ENCODE measurements at regions not wholly inside any gene's neighbourhood (a gene's known extent, or its start where the extent isn't known, plus 50 kb on each side); places are given as distances from the start of the nearest gene placed in this dataset.
"Not testable (repeated sequence)": the region's sequence is repeated elsewhere in the genome, so short reads cannot be mapped to it uniquely, and the experiment has no call there.

- 52% methylated on average over 2 of the region's 2 CpGs for WGBS (ENCODE audit: insufficient coverage, low coverage, low lambda C conversion rate, missing lambda C conversion rate)
- Histone ChIP-seq H3K4me1 (no peaks in the 10 kb centered on the region), H3K27me3 (no peaks in the 10 kb centered on the region), H3K36me3 (no peaks in the 10 kb centered on the region), H3K27ac (no peak overlapping the region), H3K9me3 (no peaks in the 10 kb centered on the region), H3K4me3 (no peak overlapping the region)
- no peak for ATAC-seq
- TF ChIP-seq CTCF (IDR thresholded peaks at IDR 0.05) (no peak), POLR2A (IDR thresholded peaks at IDR 0.05) (no peak)
- intact Hi-C loops (cut with DNase I), result no loop called here
- DNase-seq, result no peak
Measured at GRCh38 chr18:35836932-35837331, 135.5 kb upstream of the RMP24 start.

DNA sequence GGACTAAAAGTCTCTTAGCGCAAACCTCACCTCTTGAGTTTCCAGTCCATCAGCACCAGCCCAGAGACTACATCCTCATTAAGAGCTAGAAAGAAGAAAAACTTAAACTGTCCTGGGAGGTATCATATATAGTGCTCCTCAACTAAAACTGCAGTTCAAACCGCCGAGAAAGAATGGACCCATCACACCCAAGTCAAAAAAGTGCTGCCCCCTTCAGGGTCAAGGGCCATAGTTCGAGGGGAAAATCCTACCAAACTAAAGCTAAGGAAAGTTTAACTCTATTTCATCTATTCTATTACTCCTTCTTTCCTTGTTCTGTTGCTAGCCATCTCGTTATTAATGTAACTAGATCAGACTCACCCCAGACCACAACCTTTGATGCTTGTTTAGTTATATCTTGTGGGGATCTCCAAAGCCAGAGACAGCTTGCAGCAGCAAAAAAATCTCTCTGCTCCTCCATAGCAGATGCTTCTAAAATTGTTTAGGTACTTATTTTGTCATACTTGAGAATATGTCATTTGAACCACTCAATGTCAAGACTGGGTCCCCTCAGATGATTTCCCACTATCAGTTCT lies 134.5 kb upstream of the RMP24 start:
- H3K36me3 ChIP-seq, result no peaks in the 10 kb centered on the region
- DNase-seq, result no peak
- no peak for ATAC-seq
- no peaks in the 10 kb centered on the region for H3K27me3 ChIP-seq
- no peak for TF ChIP-seq POLR2A (IDR thresholded peaks at IDR 0.05)
- no peak for TF ChIP-seq CTCF (IDR thresholded peaks at IDR 0.05)
- 48% methylated on average over 4 of the region's 5 CpGs for WGBS (ENCODE audit: insufficient coverage, low coverage, low lambda C conversion rate, missing lambda C conversion rate)
- H3K4me1 ChIP-seq, result no peaks in the 10 kb centered on the region
- H3K4me3 ChIP-seq, result no peak overlapping the region
- no peak overlapping the region for H3K27ac ChIP-seq
- intact Hi-C loops (cut with DNase I), result no loop called here
- no peaks in the 10 kb centered on the region for H3K9me3 ChIP-seq

DNA sequence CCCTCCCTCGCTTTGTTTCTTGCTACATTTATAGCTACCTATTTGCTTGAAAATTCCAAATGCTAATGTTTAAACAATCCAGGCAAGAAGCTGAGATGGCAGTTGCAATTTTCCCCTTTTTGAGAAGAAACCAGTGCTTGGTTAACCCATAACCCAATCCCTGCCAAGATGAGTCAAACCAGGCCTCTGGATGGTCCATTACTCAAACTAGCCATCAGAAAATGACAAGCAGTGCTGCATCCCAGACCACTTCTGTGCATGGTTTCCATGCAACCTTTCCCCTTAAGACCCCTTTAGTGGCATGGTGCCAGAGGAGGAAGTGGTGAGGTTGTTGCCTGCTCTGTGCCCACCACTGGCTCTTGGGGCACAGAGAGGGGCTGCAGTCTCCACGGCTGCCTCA lies 131.2 kb upstream of the RMP24 start:
- intact Hi-C loops (cut with DNase I), result no loop called here
- 56% methylated on average over 1 of the region's 2 CpGs for WGBS (ENCODE audit: insufficient coverage, low coverage, low lambda C conversion rate, missing lambda C conversion rate)
- Histone ChIP-seq H3K9me3 (no peaks in the 10 kb centered on the region), H3K36me3 (no peaks in the 10 kb centered on the region), H3K4me3 (no peak overlapping the region), H3K27ac (no peak overlapping the region), H3K27me3 (no peaks in the 10 kb centered on the region), H3K4me1 (no peaks in the 10 kb centered on the region)
- DNase-seq (no peak), ATAC-seq (no peak)
- TF ChIP-seq CTCF (IDR thresholded peaks at IDR 0.05), result no peak
- no peak for TF ChIP-seq POLR2A (IDR thresholded peaks at IDR 0.05)

DNA sequence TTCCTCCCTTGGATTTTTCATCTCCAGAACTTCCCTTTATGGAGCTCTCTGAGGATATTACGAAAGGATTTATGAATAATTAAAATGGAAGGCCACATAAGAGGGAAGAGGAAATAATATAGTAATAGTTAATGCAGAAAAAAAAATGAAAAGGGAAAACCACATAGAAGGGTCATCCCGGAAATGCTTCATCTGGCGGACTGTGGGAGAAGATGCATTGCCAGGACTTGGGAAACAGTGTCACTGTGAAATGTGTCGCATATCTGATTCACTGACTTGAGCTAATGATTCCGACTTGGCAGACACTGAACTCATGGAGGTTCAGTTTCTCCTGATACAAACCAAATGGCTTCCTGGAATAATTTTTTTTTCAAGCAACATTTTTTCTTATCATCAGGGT lies 129.9 kb upstream of the RMP24 start:
- no peaks in the 10 kb centered on the region for H3K9me3 ChIP-seq
- no peaks in the 10 kb centered on the region for H3K36me3 ChIP-seq
- DNase-seq (no peak), ATAC-seq (no peak)
- WGBS (ENCODE audit: insufficient coverage, low coverage, low lambda C conversion rate, missing lambda C conversion rate), result 62% methylated on average over 5 of the region's 5 CpGs
- H3K4me3 ChIP-seq, result no peak overlapping the region
- no peaks in the 10 kb centered on the region for H3K27me3 ChIP-seq
- intact Hi-C loops (cut with DNase I), result no loop called here
- no peaks in the 10 kb centered on the region for H3K4me1 ChIP-seq
- TF ChIP-seq POLR2A (IDR thresholded peaks at IDR 0.05) (no peak), CTCF (IDR thresholded peaks at IDR 0.05) (no peak)
- no peak overlapping the region for H3K27ac ChIP-seq

DNA sequence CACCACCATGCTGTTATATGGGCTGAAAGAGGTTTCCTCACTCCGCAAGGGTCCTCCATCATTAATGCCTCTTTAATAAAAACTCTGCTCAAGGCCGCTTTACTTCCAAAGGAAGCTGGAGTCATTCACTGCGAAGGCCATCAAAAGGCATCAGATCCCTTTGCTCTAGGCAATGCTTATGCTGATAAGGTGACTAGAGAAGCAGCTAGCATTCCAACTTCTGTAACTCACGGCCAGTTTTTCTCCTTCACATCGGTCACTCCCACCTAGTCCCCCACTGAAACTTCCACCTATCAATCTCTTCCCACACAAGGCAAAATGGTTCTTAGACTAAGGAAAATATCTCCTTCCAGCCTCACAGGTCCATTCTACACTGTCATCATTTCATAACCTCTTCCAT lies 124.2 kb upstream of the RMP24 start:
- WGBS (ENCODE audit: insufficient coverage, low coverage, low lambda C conversion rate, missing lambda C conversion rate), result 80% methylated on average over 5 of the region's 5 CpGs
- H3K27ac ChIP-seq; H3K36me3 ChIP-seq; H3K27me3 ChIP-seq; H3K4me3 ChIP-seq; H3K4me1 ChIP-seq; DNase-seq; H3K9me3 ChIP-seq; intact Hi-C loops (cut with DNase I); ATAC-seq: not testable (repeated sequence)

- H3K36me3 ChIP-seq; H3K4me1 ChIP-seq; H3K27ac ChIP-seq; H3K27me3 ChIP-seq; intact Hi-C loops (cut with DNase I); H3K4me3 ChIP-seq; ATAC-seq; H3K9me3 ChIP-seq; DNase-seq: not testable (repeated sequence)
- 50% methylated on average over 2 of the region's 2 CpGs for WGBS (ENCODE audit: insufficient coverage, low coverage, low lambda C conversion rate, missing lambda C conversion rate)
Measured at GRCh38 chr18:35849241-35849640, 123.2 kb upstream of the RMP24 start.
